ENCODE measurements at regions not wholly inside any gene's neighbourhood (a gene's known extent, or its start where the extent isn't known, plus 50 kb on each side); places are given as distances from the start of the nearest gene placed in this dataset.
"Not testable (repeated sequence)": the region's sequence is repeated elsewhere in the genome, so short reads cannot be mapped to it uniquely, and the experiment has no call there.

DNA sequence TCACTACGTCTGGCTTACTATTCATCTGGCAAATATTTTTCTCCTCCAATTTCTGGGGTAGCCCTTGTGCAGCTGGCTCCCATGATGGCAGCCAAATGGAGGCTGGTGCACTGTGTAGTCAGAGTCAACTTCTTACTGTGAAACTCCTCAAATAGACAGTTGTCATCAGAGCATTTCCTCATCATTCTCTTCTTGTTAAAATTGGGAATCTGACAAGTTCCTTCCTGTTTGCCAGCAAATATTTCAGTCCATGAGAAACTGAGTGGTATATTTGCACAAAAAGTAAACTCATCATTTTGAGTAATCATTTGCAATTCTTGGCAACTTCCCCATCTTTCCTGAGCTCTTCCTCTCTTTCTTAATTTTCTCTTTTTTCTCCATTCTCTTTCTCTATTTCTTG lies 394.9 kb upstream of the RGS17 start:
- Mint-ChIP-seq H3K27me3 (no peaks in the 10 kb centered on the region), H3K36me3 (ENCODE audit: low read depth) (no peaks in the 10 kb centered on the region), H3K4me3 (no peak overlapping the region), H3K27ac (no peak overlapping the region), H3K4me1 (no peaks in the 10 kb centered on the region)
- H3K9me3 ChIP-seq (ENCODE audit: control insufficient read depth, low read length, poor library complexity, severe bottlenecking): no peaks in the 10 kb centered on the region
- no peak for ATAC-seq
- no peak for DNase-seq

DNA sequence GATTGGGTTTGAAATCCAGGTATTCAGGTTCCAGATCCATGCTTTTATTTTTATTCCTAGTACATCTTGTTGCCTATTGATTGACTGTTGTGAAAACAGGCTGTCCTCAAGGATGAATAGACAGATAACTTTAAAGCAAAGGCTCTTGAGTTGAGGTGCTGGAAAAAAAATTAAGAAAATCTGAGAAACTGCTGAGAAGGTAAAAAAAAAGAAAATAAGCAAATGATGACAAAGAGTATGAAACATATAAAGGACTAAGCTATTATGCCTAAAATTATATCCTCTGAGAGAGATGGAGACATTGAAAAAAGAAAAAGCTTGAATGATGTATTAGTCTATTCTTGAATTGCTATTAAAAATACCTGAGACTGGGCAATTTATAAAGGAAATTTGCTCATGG lies 392.3 kb upstream of the RGS17 start:
- H3K9me3 ChIP-seq (ENCODE audit: control insufficient read depth, low read length, poor library complexity, severe bottlenecking): no peaks in the 10 kb centered on the region
- no peak overlapping the region for H3K4me3 Mint-ChIP-seq
- H3K4me1 Mint-ChIP-seq: no peaks in the 10 kb centered on the region
- H3K27ac Mint-ChIP-seq: no peak overlapping the region
- no peaks in the 10 kb centered on the region for H3K36me3 Mint-ChIP-seq (ENCODE audit: low read depth)
- ATAC-seq (no peak), DNase-seq (no peak)
- H3K27me3 Mint-ChIP-seq: no peaks in the 10 kb centered on the region

DNA sequence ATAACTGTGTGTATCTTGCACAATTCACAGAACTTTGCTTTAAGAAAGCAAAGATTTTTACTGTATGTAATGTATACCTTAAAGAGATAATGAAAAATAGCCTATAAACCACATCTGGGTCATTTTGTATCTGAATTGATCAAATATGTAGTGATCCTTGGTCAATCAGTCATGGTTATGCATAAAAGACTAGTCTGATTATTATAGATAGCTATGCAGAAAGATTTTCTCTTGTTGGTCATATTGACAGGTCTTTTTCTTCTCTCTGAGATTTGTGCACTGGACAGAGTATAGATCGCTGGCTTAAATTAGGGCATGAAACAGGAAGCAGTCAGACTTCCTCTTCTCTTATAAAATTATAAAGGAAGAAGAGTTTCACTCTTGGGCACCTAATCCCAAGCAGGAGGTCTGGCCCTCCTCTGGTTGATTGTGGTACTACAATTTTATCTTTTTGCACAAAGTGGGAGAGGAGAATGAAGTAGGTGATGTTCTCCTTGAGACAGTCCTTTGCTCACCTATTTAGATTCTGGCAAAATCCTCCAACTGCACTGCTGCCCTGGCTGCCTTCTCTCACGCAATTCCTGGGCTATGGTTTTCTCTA lies 380.9 kb upstream of the RGS17 start:
- DNase-seq (no peak), ATAC-seq (no peak)
- H3K9me3 ChIP-seq (ENCODE audit: control insufficient read depth, low read length, poor library complexity, severe bottlenecking): no peaks in the 10 kb centered on the region
- Mint-ChIP-seq H3K4me3 (no peak overlapping the region), H3K27me3 (no peaks in the 10 kb centered on the region), H3K27ac (no peak overlapping the region), H3K36me3 (ENCODE audit: low read depth) (no peaks in the 10 kb centered on the region), H3K4me1 (peaks cover 4% of the 10 kb centered on the region)

DNA sequence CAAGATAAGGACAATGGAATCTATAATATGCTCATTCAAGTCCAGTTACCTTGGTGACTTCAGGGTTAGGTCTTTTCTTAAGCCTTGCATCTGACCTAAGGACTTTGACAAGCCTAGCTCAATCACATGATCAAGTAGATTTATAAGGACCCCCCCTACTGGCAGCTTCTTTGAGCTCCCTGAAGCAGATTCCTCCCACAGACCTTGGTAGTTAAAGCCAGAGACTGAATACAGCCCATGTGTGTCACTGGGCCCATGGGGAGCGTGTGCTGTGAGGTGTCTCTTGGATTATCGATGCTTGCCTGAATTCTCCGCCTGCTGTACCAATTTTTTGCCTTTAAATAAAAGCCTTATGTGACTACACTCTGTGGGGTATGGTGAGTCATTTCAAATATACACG lies 372.7 kb upstream of the RGS17 start:
- no peaks in the 10 kb centered on the region for H3K9me3 ChIP-seq (ENCODE audit: control insufficient read depth, low read length, poor library complexity, severe bottlenecking)
- H3K4me1 Mint-ChIP-seq: no peaks in the 10 kb centered on the region
- no peaks in the 10 kb centered on the region for H3K27me3 Mint-ChIP-seq
- ATAC-seq (no peak), DNase-seq (no peak)
- no peak overlapping the region for H3K4me3 Mint-ChIP-seq
- no peaks in the 10 kb centered on the region for H3K36me3 Mint-ChIP-seq (ENCODE audit: low read depth)
- no peak overlapping the region for H3K27ac Mint-ChIP-seq

DNA sequence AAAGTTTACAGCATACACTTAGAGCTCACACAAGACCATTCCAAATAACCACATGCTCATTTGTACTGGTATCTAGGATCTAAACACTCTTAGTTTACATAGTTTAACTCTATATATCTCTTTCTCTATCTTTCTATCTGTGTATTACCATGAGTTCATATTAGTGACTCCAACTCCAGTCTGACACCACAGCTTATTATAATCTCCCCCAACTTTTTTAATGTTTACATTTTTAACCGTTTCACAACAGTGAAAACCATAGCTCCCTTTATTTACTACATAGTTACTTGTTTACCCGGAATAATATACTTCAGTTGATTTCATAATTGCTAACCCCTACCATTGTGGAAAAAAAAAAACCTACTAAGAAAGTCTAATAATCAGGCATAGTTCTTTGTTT lies 362.4 kb upstream of the RGS17 start:
- ATAC-seq (no peak), DNase-seq (no peak)
- H3K4me3 Mint-ChIP-seq: no peak overlapping the region
- H3K27ac Mint-ChIP-seq: no peak overlapping the region
- H3K36me3 Mint-ChIP-seq (ENCODE audit: low read depth): no peaks in the 10 kb centered on the region
- no peaks in the 10 kb centered on the region for H3K4me1 Mint-ChIP-seq
- no peaks in the 10 kb centered on the region for H3K9me3 ChIP-seq (ENCODE audit: control insufficient read depth, low read length, poor library complexity, severe bottlenecking)
- no peaks in the 10 kb centered on the region for H3K27me3 Mint-ChIP-seq

DNA sequence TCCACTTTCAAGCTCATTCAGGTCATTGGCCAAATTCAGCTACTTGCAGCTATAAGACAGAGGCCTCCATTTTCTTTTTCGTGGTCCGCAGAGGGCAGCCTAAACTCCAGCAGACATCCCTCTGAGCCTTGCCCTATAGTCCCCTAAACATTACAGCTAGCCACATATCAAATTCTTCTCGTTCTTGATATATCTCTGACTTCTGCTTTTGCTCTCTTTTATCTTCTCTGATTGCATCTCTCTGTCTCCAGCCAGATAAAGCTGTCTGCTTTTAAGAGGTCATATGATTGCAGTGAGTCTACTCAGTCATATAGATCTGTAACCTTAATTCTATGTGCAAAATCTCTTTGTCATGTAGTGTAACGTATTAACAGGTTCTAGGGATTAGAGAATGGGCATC lies 358.4 kb upstream of the RGS17 start:
- Mint-ChIP-seq H3K27ac (no peak overlapping the region), H3K4me1 (no peaks in the 10 kb centered on the region), H3K36me3 (ENCODE audit: low read depth) (no peaks in the 10 kb centered on the region), H3K27me3 (no peaks in the 10 kb centered on the region), H3K4me3 (no peak overlapping the region)
- DNase-seq: no peak
- ATAC-seq: no peak
- H3K9me3 ChIP-seq (ENCODE audit: control insufficient read depth, low read length, poor library complexity, severe bottlenecking): no peaks in the 10 kb centered on the region

DNA sequence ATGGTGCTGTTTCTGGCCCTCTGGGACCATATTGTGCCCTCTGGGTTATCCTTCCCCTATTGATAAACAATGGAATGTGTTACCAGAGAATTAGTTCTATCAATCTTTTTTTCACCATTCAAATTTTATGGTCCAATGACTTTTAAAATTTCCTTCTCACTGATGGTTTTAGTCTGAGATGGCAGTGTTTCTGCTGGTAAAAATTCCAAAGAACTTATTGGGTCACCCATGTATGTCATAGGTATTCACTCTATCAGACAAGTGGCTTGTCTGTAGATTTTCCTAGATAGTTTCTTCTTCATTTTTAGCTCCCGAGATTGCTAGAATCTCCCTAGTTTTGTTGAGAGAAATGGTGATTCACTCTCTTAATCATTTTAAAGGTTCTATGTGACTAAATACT lies 357.2 kb upstream of the RGS17 start:
- H3K27ac Mint-ChIP-seq: no peak overlapping the region
- DNase-seq (no peak), ATAC-seq (no peak)
- H3K4me3 Mint-ChIP-seq: no peak overlapping the region
- H3K9me3 ChIP-seq (ENCODE audit: control insufficient read depth, low read length, poor library complexity, severe bottlenecking): no peaks in the 10 kb centered on the region
- no peaks in the 10 kb centered on the region for H3K27me3 Mint-ChIP-seq
- no peaks in the 10 kb centered on the region for H3K36me3 Mint-ChIP-seq (ENCODE audit: low read depth)
- no peaks in the 10 kb centered on the region for H3K4me1 Mint-ChIP-seq

DNA sequence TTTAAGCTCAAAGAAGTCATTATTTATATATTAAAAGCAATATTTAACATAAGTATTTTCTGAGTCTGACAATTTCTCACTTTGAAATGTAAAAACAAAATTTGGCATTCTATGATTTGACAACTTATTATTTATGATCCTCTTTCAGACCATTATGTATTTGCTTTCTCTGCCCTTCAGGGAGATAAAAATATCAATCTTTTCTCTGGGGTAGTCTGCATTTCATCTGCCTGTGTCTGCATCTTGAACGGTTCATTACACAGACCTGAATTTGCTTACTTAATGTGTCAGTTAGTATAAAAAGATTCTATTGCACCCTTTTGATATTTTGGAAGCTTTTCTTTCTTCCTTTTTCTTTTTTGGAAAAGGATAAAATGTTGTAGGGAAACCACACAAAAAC lies 354.0 kb upstream of the RGS17 start:
- no peak for ATAC-seq
- DNase-seq: no peak
- H3K27ac Mint-ChIP-seq: no peak overlapping the region
- no peaks in the 10 kb centered on the region for H3K4me1 Mint-ChIP-seq
- H3K27me3 Mint-ChIP-seq: no peaks in the 10 kb centered on the region
- no peaks in the 10 kb centered on the region for H3K9me3 ChIP-seq (ENCODE audit: control insufficient read depth, low read length, poor library complexity, severe bottlenecking)
- no peaks in the 10 kb centered on the region for H3K36me3 Mint-ChIP-seq (ENCODE audit: low read depth)
- H3K4me3 Mint-ChIP-seq: no peak overlapping the region

DNA sequence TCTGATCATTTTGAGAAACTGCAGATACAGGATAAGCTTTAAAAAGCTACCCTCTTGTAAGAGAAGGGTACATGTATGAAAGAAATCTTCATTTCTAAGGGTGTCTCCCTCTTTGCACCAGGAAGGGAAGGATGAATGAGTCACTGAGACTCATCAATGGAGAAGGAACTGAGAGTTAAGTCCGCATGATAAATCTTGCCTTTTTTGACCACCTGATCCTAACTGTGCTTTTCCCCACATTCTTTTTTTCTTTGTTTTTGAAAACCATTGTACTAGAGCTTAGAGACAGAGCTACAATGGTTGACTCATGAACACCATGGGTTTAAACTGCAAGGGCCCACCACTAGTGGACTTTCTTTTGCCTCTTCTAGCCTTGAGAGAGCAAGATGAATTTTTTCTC lies 353.0 kb upstream of the RGS17 start:
- Mint-ChIP-seq H3K36me3 (ENCODE audit: low read depth) (no peaks in the 10 kb centered on the region), H3K27me3 (no peaks in the 10 kb centered on the region), H3K4me1 (no peaks in the 10 kb centered on the region), H3K4me3 (no peak overlapping the region), H3K27ac (no peak overlapping the region)
- ATAC-seq (no peak), DNase-seq (no peak)
- no peaks in the 10 kb centered on the region for H3K9me3 ChIP-seq (ENCODE audit: control insufficient read depth, low read length, poor library complexity, severe bottlenecking)

DNA sequence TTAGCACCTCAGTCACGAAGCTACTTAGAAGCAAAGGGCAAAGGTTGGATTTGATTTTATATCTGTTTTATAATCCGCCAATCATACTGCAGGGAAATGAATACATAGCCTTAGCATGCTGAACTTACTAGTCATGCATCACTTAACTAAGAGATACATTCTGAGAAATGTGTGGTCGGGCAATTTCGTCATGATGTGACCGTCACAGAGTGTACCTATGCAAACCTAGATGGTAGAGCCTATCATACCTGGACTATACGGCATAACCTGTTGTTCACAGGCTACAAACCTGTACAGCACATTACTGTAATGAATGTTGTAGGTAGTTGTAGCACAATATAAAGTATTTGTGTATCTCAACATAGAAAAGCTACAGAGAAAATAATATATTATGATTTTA lies 345.2 kb upstream of the RGS17 start:
- Mint-ChIP-seq H3K4me1 (no peaks in the 10 kb centered on the region), H3K36me3 (ENCODE audit: low read depth) (no peaks in the 10 kb centered on the region), H3K27me3 (no peaks in the 10 kb centered on the region), H3K4me3 (no peak overlapping the region), H3K27ac (no peak overlapping the region)
- no peaks in the 10 kb centered on the region for H3K9me3 ChIP-seq (ENCODE audit: control insufficient read depth, low read length, poor library complexity, severe bottlenecking)
- ATAC-seq (no peak), DNase-seq (no peak)

DNA sequence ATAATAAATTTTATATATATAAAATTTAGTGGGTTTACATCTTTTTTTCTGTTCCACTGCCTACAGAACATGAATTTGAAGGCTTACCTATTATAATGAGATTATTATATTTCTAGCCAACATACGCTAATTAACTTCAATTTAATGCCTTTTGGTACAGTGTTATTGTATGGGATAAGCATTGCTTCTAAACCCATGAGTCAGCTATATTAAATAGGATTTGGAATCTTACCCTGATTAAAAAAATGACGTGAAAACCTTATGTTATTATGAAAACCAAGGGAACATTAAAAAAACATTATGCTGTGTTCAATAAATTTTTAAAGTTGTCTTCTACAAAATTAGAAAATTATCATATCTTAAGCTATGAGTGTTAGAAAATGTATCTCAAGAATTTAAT lies 334.0 kb upstream of the RGS17 start:
- DNase-seq (no peak), ATAC-seq (no peak)
- H3K27me3 Mint-ChIP-seq: no peaks in the 10 kb centered on the region
- no peak overlapping the region for H3K4me3 Mint-ChIP-seq
- no peaks in the 10 kb centered on the region for H3K4me1 Mint-ChIP-seq
- H3K36me3 Mint-ChIP-seq (ENCODE audit: low read depth): no peaks in the 10 kb centered on the region
- H3K27ac Mint-ChIP-seq: no peak overlapping the region
- H3K9me3 ChIP-seq (ENCODE audit: control insufficient read depth, low read length, poor library complexity, severe bottlenecking): no peaks in the 10 kb centered on the region

DNA sequence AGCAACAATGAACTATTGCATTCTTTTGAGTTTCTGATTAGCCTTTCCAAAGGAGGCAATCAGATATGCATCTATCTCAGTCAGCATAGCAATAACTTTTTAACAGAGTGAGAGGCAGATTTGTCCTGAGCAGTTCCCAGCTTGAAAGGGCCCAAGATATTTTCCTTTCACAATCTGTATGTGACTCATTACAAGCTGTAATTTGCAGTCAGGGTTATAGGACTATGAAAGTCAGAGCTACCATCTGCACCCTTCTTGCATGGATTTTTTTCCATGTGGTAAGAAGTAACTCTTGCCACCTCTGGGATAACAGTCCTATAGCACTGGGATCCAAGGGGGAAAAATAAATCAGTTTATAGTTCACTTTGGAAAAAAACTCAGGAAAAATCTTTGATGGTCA lies 318.2 kb upstream of the RGS17 start:
- ATAC-seq (no peak), DNase-seq (no peak)
- Mint-ChIP-seq H3K27ac (no peak overlapping the region), H3K4me1 (no peaks in the 10 kb centered on the region), H3K4me3 (no peak overlapping the region), H3K36me3 (ENCODE audit: low read depth) (no peaks in the 10 kb centered on the region), H3K27me3 (no peaks in the 10 kb centered on the region)
- H3K9me3 ChIP-seq (ENCODE audit: control insufficient read depth, low read length, poor library complexity, severe bottlenecking): no peaks in the 10 kb centered on the region

DNA sequence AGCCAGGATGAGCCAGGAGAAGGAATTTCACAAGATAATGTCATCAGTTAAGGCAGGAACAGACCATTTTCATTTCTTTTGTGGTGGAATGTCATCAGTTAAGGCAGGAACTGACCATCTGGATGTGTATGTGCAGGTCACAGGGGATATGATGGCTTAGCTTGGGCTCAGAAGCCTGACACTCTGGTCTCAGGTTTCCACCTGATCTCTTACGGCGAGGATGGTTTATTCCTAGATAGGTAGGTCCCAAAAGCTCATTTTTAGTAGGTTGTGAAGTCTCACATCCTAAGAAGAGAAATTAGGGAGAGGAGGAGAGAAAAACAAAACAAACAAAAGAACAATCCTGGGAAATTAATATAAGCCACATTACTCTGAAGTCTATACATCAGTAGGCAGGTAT lies 311.7 kb upstream of the RGS17 start:
- H3K9me3 ChIP-seq (ENCODE audit: control insufficient read depth, low read length, poor library complexity, severe bottlenecking); H3K4me3 Mint-ChIP-seq; H3K36me3 Mint-ChIP-seq (ENCODE audit: low read depth); ATAC-seq; H3K27me3 Mint-ChIP-seq; DNase-seq; H3K4me1 Mint-ChIP-seq; H3K27ac Mint-ChIP-seq: not testable (repeated sequence)

DNA sequence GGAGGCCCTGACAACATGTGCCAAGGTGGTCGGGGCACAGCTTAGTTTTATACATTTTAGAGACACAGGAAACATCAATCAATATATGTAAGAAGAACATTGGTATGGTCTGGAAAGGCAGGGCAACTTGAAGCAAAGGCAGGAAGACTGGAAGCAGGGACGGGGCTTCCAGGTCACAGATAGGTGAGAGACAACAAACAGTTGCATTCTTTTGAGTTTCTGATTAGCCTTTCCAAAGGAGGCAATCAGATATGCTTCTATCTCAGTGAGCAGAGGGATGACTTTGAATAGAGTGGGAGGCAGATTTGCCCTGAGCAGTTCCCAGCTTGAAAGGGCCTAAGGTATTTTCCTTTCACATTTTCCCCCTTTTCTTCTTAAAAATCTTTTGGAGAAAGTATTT lies 311.0 kb upstream of the RGS17 start:
- no peaks in the 10 kb centered on the region for H3K9me3 ChIP-seq (ENCODE audit: control insufficient read depth, low read length, poor library complexity, severe bottlenecking)
- Mint-ChIP-seq H3K27me3 (no peaks in the 10 kb centered on the region), H3K36me3 (ENCODE audit: low read depth) (no peaks in the 10 kb centered on the region), H3K27ac (no peak overlapping the region), H3K4me3 (no peak overlapping the region), H3K4me1 (no peaks in the 10 kb centered on the region)
- DNase-seq (no peak), ATAC-seq (no peak)

DNA sequence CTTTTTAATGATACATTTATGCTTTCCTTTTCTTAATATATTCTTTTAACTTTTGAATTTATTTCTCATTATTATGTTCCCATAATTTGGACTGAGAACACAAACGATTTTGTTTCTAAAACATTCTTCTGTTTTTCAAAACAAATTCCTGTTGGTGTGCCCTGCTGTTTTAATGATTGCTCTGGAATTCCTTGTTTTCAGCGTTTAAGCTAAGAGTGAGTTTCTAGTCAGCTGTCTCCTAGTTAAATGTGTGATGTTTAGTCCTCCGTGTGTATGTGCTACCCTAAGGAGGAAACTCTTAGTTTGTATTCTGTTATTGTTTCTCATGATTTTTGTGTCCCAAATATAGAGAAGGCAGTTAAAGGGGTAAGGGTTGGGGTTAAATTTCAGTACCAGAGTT lies 306.1 kb upstream of the RGS17 start:
- DNase-seq: no peak
- no peaks in the 10 kb centered on the region for H3K36me3 Mint-ChIP-seq (ENCODE audit: low read depth)
- no peak overlapping the region for H3K27ac Mint-ChIP-seq
- H3K9me3 ChIP-seq (ENCODE audit: control insufficient read depth, low read length, poor library complexity, severe bottlenecking): no peaks in the 10 kb centered on the region
- no peak overlapping the region for H3K4me3 Mint-ChIP-seq
- no peaks in the 10 kb centered on the region for H3K27me3 Mint-ChIP-seq
- no peak for ATAC-seq
- H3K4me1 Mint-ChIP-seq: no peaks in the 10 kb centered on the region

Data from T-helper 17 cell (primary cell).